ENCODE measurements at regions not wholly inside any gene's neighbourhood (a gene's known extent, or its start where the extent isn't known, plus 50 kb on each side); places are given as distances from the start of the nearest gene placed in this dataset.

DNA sequence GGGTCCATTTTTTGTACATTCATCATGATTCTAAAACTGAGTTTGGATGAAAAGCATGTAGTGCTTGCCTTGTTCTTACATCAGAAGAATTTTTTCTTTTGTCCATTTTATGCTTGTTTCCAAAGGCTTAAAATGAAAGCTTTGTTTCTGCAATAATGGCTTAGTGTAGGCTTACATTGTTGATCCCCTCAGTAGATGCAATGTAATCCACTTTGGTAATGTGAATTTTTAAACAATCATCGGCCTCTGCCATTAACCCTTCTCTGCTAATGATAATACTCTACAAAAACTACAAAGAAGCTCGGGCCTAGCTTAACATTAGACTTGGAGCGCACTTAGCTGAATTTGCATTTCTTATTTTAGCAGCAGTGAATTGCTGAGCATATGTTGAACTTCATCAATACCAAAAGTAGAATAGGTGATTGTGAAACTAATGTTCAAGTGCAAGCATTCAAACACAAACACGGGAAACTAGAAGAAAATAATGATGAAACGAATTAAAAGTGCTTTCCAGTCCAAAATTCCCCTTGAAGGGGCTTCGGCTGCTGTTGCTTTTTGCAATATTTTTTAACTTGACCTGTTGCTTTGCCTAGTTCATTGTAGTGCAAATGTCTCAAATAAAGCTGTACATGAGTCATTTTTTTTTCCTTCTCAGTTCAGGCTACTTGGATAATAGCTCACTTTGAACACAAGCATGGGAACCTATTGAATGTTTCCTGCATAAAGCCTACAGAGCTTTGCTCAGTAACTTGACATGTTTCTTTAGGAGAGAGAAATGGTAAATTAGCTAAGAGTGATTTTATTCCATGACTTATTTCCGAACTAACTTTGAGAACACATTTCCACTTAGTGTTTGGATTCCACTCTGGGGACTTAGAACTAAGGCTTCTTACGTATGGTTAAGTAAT lies 66.5 kb downstream of the SLIT2 start (continued):
- TF ChIP-seq TAF1 (CRISPR knock-in tag; IDR thresholded peaks at IDR 0.05) = no peak
- TF ChIP-seq JUNB (CRISPR knock-in tag; IDR thresholded peaks at IDR 0.05; ENCODE audit: borderline replicate concordance) = no peak
- TF ChIP-seq ZNF891 (CRISPR knock-in tag; IDR thresholded peaks at IDR 0.05) = no peak
- TF ChIP-seq ZNF614 (CRISPR knock-in tag; IDR thresholded peaks at IDR 0.05; ENCODE audit: borderline replicate concordance) = no peak
- no peak for TF ChIP-seq YY1 (IDR thresholded peaks at IDR 0.05; ENCODE audit: insufficient read depth, insufficient replicate concordance, low read depth, low read length)

DNA sequence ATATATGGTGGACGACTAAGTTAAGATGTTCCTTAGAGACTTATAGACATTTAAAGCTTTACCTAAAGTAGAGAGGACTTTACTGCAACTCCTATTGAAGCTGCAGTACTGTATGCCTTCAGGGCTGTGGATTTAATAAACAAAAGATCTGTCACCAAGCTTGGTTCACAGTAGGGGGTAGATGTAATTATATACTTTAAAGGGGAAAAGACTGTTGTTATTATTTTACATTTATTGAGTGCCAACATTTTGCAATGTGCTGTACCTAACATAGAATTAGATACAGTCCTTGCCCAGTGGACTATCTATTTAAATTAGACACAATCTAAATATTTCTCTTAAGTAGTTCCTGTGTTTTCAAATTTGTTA lies 67.2 kb downstream of the SLIT2 start:
- 0% methylated on average over 1 of the region's 1 CpG for WGBS (ENCODE audit: low lambda C conversion rate)
- in situ Hi-C loops (cut with HindIII; ENCODE audit: extremely low pct_ligation_motif_present, low pct_unique_long_range_greater_than_20kb) = loop anchor here (25.0 kb wide), 1 partner anchor 368 kb away; no protein-coding TSS in a partner anchor
- Histone ChIP-seq H3K79me2 (ENCODE audit: insufficient read depth, low read length) (no peaks in the 10 kb centered on the region), H3K4me1 (ENCODE audit: insufficient read depth, low read length) (no peaks in the 10 kb centered on the region), H4K20me1 (ENCODE audit: insufficient read depth, low read length) (no peaks in the 10 kb centered on the region), H3K9me3 (ENCODE audit: low read length) (no peaks in the 10 kb centered on the region), H3K4me3 (replicated peaks in 1 of 3; ENCODE audit: insufficient read depth in 1 of 3, low read depth in 2 of 3, low read length in 3 of 3) (no peak overlapping the region), H3K4me2 (ENCODE audit: low read depth, low read length) (no peak overlapping the region), H3K27ac (ENCODE audit: extremely low read length, insufficient read depth, low read length) (no peak overlapping the region), H3K27me3 (ENCODE audit: control insufficient read depth in 1 of 2, insufficient read depth in 2 of 2, low read length in 2 of 2) (no peaks in the 10 kb centered on the region; a peak in 1 of 5 replicates), H2AFZ (ENCODE audit: low read length) (no peak overlapping the region), H3K36me3 (replicated peaks in 1 of 2; ENCODE audit: control insufficient read depth in 1 of 2, insufficient read depth in 2 of 2, low read length in 2 of 2) (no peaks in the 10 kb centered on the region), H3K9ac (ENCODE audit: insufficient read depth, low read depth, low read length) (no peak overlapping the region)
- DNase-seq (ENCODE audit: low spot score) (no peak), ATAC-seq (no peak), FAIRE-seq (no peak)
- POLR2A ChIA-PET = no interaction called here
- no peak for TF ChIP-seq CHD4 (IDR thresholded peaks at IDR 0.05; ENCODE audit: borderline replicate concordance, low read length)
- TF ChIP-seq SNAPC2 (CRISPR knock-in tag; IDR thresholded peaks at IDR 0.05) = no peak
- no peak for TF ChIP-seq SRSF4 (IDR thresholded peaks at IDR 0.05; ENCODE audit: low read depth, low read length, poor library complexity, severe bottlenecking)
- no peak for TF ChIP-seq NONO (IDR thresholded peaks at IDR 0.05)
- TF ChIP-seq NONO (CRISPR knock-in tag; conservative IDR thresholded peaks at IDR 0.05) = no peak
- no peak for TF ChIP-seq ZNF709 (CRISPR knock-in tag; IDR thresholded peaks at IDR 0.05)
- no peak for TF ChIP-seq ISX (CRISPR knock-in tag; conservative IDR thresholded peaks at IDR 0.05)
- TF ChIP-seq SALL1 (CRISPR knock-in tag; IDR thresholded peaks at IDR 0.05) = no peak
- TF ChIP-seq, protein P1, sequence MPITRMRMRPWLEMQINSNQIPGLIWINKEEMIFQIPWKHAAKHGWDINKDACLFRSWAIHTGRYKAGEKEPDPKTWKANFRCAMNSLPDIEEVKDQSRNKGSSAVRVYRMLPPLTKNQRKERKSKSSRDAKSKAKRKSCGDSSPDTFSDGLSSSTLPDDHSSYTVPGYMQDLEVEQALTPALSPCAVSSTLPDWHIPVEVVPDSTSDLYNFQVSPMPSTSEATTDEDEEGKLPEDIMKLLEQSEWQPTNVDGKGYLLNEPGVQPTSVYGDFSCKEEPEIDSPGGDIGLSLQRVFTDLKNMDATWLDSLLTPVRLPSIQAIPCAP (CRISPR knock-in tag; IDR thresholded peaks at IDR 0.05; ENCODE audit: low read depth) = no peak
- no peak for TF ChIP-seq KMT2B (CRISPR knock-in tag; IDR thresholded peaks at IDR 0.05)
- no peak for TF ChIP-seq PAX8 (CRISPR knock-in tag; IDR thresholded peaks at IDR 0.05; ENCODE audit: borderline replicate concordance)
- no peak for TF ChIP-seq ATAD3A (CRISPR knock-in tag; IDR thresholded peaks at IDR 0.05)
- TF ChIP-seq BRCA1 (CRISPR knock-in tag; IDR thresholded peaks at IDR 0.05) = no peak
- TF ChIP-seq POLR2AphosphoS2 (IDR thresholded peaks at IDR 0.05; ENCODE audit: low read depth, low read length) = no peak
- CTCF ChIA-PET (ENCODE audit: low intra/inter-chr PET ratio, low total read pairs) = no interaction called here
- no TSS peak for BruUV-seq (replicated peaks)
- intact Hi-C loops (cut with micrococcal nuclease; ENCODE audit: unreplicated experiment) = no loop called here
